H1 (cell line): ENCODE measurements at regions not wholly inside any gene's neighbourhood (a gene's known extent, or its start where the extent isn't known, plus 50 kb on each side); places are given as distances from the start of the nearest gene placed in this dataset.

Source experiments
- CTCF ChIA-PET: fragments of 300-600 bp; sonication (Branson Sonifier 250); formaldehyde crosslinking; loops from one replicate; lab custom pipeline; 2021; ENCODE audit not compliant: partially characterized antibody; lab: Charles Lee
- POLR2A ChIA-PET: fragments of 300-600 bp; sonication (Branson Sonifier 250); formaldehyde crosslinking; loops from one replicate; lab custom pipeline; 2021; ENCODE audit warnings: inconsistent platforms; ENCODE audit not compliant: partially characterized antibody; lab: Charles Lee
- DNase-seq, 2 experiments: peaks; one replicate each; pipeline versions ENCODE4 v3.0.0 to v3.0.0-alpha.2; 2010 to 2022; ENCODE audit warnings: low spot score in 2 of 2, low read depth in 1 of 2, mixed read lengths in 1 of 2
- FAIRE-seq: peaks from 2 replicates; lab custom pipeline; 2011; peaks lifted over from hg19 to GRCh38; lab: Jason Lieb, UNC
- H2AFZ ChIP-seq: 2 replicates; pipeline ENCODE4 v1.8.1; 2012; ENCODE audit warnings: low read length, inconsistent platforms
- H2AK5ac ChIP-seq: 2 replicates; pipeline ENCODE4 v1.6.1; 2013; ENCODE audit warnings: low read depth, low read length
- H2BK120ac ChIP-seq: replicated peaks from 2 replicates; pipeline ENCODE3; 2013; ENCODE audit warnings: low read depth, low read length, inconsistent platforms
- H2BK12ac ChIP-seq: 2 replicates; pipeline ENCODE4 v1.6.1; 2013; ENCODE audit warnings: low read depth, low read length
- H2BK15ac ChIP-seq: 2 replicates; pipeline ENCODE4 v1.6.1; 2013; ENCODE audit warnings: low read length
- H2BK20ac ChIP-seq: 2 replicates; pipeline ENCODE4 v1.6.1; 2013; ENCODE audit warnings: low read length
- H2BK5ac ChIP-seq: 2 replicates; pipeline ENCODE4 v1.6.1; 2013; ENCODE audit warnings: low read depth, low read length
- H3K14ac ChIP-seq: 2 replicates; pipeline ENCODE4 v1.6.1; 2013; ENCODE audit warnings: inconsistent platforms; ENCODE audit not compliant: insufficient read length
- H3K18ac ChIP-seq: 2 replicates; pipeline ENCODE4 v1.6.1; 2013; ENCODE audit warnings: low read length; ENCODE audit errors: extremely low read depth
- H3K23ac ChIP-seq: 2 replicates; pipeline ENCODE4 v1.6.1; 2013; ENCODE audit warnings: inconsistent platforms; ENCODE audit not compliant: insufficient read length
- H3K23me2 ChIP-seq: 2 replicates; pipeline ENCODE4 v1.6.1; 2013; ENCODE audit warnings: low read depth, low read length
- H3K27ac ChIP-seq: 2 replicates; pipeline ENCODE4 v1.6.1; 2011; ENCODE audit warnings: low read depth, low read length, inconsistent platforms
- H3K27me3 ChIP-seq, 4 experiments: replicated peaks in 1 of 4; 1 replicate in 1 of 4; 2 replicates in 3 of 4; pipeline versions ENCODE4 v1.6.1 to v1.8.1; 2011 to 2013; ENCODE audit warnings: low read length in 3 of 4, mild to moderate bottlenecking in 3 of 4, inconsistent platforms in 2 of 4, mixed read lengths in 2 of 4, moderate library complexity in 1 of 4; ENCODE audit not compliant: control insufficient read depth in 3 of 4, insufficient read depth in 3 of 4; ENCODE audit errors: extremely low read depth in 1 of 4
- H3K36me3 ChIP-seq, 4 experiments: 2 replicates each; pipeline versions ENCODE4 v1.6.1 to v1.8.1; 2011 to 2013; ENCODE audit warnings: mild to moderate bottlenecking in 4 of 4, low read length in 3 of 4, moderate library complexity in 2 of 4, control low read depth in 1 of 4, inconsistent platforms in 1 of 4; ENCODE audit not compliant: insufficient read depth in 4 of 4, control insufficient read depth in 2 of 4
- H3K4ac ChIP-seq: replicated peaks from 2 replicates; pipeline ENCODE3; 2013; ENCODE audit warnings: low read length, low read depth, mixed read lengths, inconsistent platforms; ENCODE audit not compliant: insufficient read length
- H3K4me1 ChIP-seq, 4 experiments: replicated peaks in 1 of 4; 1 replicate in 1 of 4; 2 replicates in 3 of 4; pipeline versions ENCODE4 v1.6.1 to v1.8.1; 2011 to 2013; ENCODE audit warnings: low read length in 3 of 4, inconsistent platforms in 2 of 4, mixed read lengths in 1 of 4; ENCODE audit not compliant: insufficient read depth in 4 of 4, control insufficient read depth in 3 of 4
- H3K4me2 ChIP-seq, 2 experiments: 2 replicates each; pipeline versions ENCODE4 v1.6.1 to v1.8.1; 2011 to 2013; ENCODE audit warnings: low read depth in 2 of 2, low read length in 2 of 2, control low read depth in 1 of 2, inconsistent platforms in 1 of 2, mild to moderate bottlenecking in 1 of 2; ENCODE audit not compliant: insufficient read depth in 1 of 2
- H3K4me3 ChIP-seq, 4 experiments: fragments of 200-600, 300-600 bp in 1 of 4; sonication (generic), shearing (Covaris generic), sonication (Bioruptor Twin) in 1 of 4; 2 replicates each; pipeline versions ENCODE4 v1.5.1 to v1.8.1; 2011 to 2016; ENCODE audit warnings: low read length in 4 of 4, low read depth in 3 of 4, control low read depth in 2 of 4, inconsistent platforms in 2 of 4, mild to moderate bottlenecking in 2 of 4, mixed read lengths in 1 of 4, moderate library complexity in 1 of 4; ENCODE audit not compliant: insufficient read depth in 2 of 4; ENCODE audit errors: extremely low read depth in 1 of 4
- H3K56ac ChIP-seq: replicated peaks from 2 replicates; pipeline ENCODE3; 2013; ENCODE audit warnings: low read depth, mild to moderate bottlenecking, mixed read lengths, low read length, inconsistent platforms; ENCODE audit not compliant: insufficient read length
- H3K79me1 ChIP-seq: 2 replicates; pipeline ENCODE4 v1.6.1; 2013; ENCODE audit warnings: low read depth, low read length, control low read depth
- H3K79me2 ChIP-seq, 2 experiments: 2 replicates each; pipeline versions ENCODE4 v1.6.1 to v1.8.1; 2012 to 2013; ENCODE audit warnings: low read length in 2 of 2, mild to moderate bottlenecking in 2 of 2, inconsistent platforms in 1 of 2; ENCODE audit not compliant: insufficient read depth in 2 of 2, control insufficient read depth in 1 of 2
- H3K9ac ChIP-seq, 4 experiments: replicated peaks in 1 of 4; 1 replicate in 1 of 4; 2 replicates in 3 of 4; pipeline versions ENCODE4 v1.6.1 to v1.8.1; 2011 to 2013; ENCODE audit warnings: low read depth in 3 of 4, low read length in 3 of 4, control low read depth in 2 of 4, mild to moderate bottlenecking in 2 of 4, moderate library complexity in 2 of 4, inconsistent platforms in 1 of 4; ENCODE audit errors: extremely low read depth in 1 of 4
- H3K9me3 ChIP-seq, 2 experiments: 2 replicates each; pipeline versions ENCODE4 v1.6.1 to v1.8.1; 2012 to 2013; ENCODE audit warnings: mild to moderate bottlenecking in 2 of 2, moderate library complexity in 2 of 2, control low read depth in 1 of 2, inconsistent platforms in 1 of 2, low read depth in 1 of 2, low read length in 1 of 2, mixed read lengths in 1 of 2; ENCODE audit not compliant: insufficient read depth in 2 of 2
- H4K20me1 ChIP-seq, 2 experiments: replicated peaks in 1 of 2; 2 replicates each; pipeline versions ENCODE3 to v1.8.1; 2011 to 2013; ENCODE audit warnings: inconsistent platforms in 2 of 2, low read length in 2 of 2, mild to moderate bottlenecking in 1 of 2; ENCODE audit not compliant: insufficient read depth in 2 of 2, control insufficient read depth in 1 of 2
- H4K5ac ChIP-seq: 2 replicates; pipeline ENCODE4 v1.6.1; 2013; ENCODE audit warnings: low read length, low read depth, mixed read lengths, inconsistent platforms; ENCODE audit not compliant: insufficient read length
- H4K8ac ChIP-seq: 2 replicates; pipeline ENCODE4 v1.8.0; 2013; ENCODE audit warnings: mild to moderate bottlenecking, moderate library complexity, low read length, inconsistent platforms; ENCODE audit not compliant: insufficient read depth; ENCODE audit errors: extremely low read depth
- H4K91ac ChIP-seq: replicated peaks from 2 replicates; pipeline ENCODE3; 2013; ENCODE audit warnings: low read length, mixed read lengths, inconsistent platforms; ENCODE audit not compliant: insufficient read length
- ASH2L ChIP-seq: fragments of 200-600, 300-600 bp; sonication (generic); IDR thresholded peaks from one replicate; pipeline ENCODE4 v1.7.1; 2017; ENCODE audit warnings: low read length
- FOSL1 ChIP-seq: IDR thresholded peaks from 2 replicates; pipeline ENCODE4 v1.6.1; 2011; ENCODE audit warnings: mild to moderate bottlenecking, low read depth, low read length, moderate library complexity; ENCODE audit not compliant: insufficient read depth
- JUND ChIP-seq: IDR thresholded peaks from 2 replicates; pipeline ENCODE4 v1.6.1; 2011; ENCODE audit warnings: mild to moderate bottlenecking, improper control_type of control experiment, low read length
- KDM5A ChIP-seq: fragments of 200-600 bp; IDR thresholded peaks from 2 replicates; pipeline ENCODE4 v1.7.1; 2012; ENCODE audit warnings: mild to moderate bottlenecking, low read length, inconsistent platforms, mixed read lengths
- SIRT6 ChIP-seq: IDR thresholded peaks from one replicate; pipeline ENCODE4 v1.7.1; 2012; ENCODE audit warnings: low read length, inconsistent platforms
- SP4 ChIP-seq: IDR thresholded peaks from 2 replicates; pipeline ENCODE4 v1.6.1; 2012; ENCODE audit warnings: low read length, inconsistent platforms
- WGBS, 2 experiments: shearing (Covaris generic) in 1 of 2; methylation state at CpG; one replicate each; pipeline versions ENCODE4 v1.1.6 to v1.1.7; 2013 to 2015; ENCODE audit warnings: low lambda C conversion rate in 2 of 2, mixed read lengths in 2 of 2, inconsistent platforms in 1 of 2, low coverage in 1 of 2, missing lambda C conversion rate in 1 of 2; ENCODE audit not compliant: insufficient replicate concordance in 2 of 2, insufficient coverage in 1 of 2, insufficient read length in 1 of 2; ENCODE audit errors: extremely low coverage in 1 of 2, missing lambda C conversion rate in 1 of 2; 5-methylcytosine and 5-hydroxymethylcytosine counted together

DNA sequence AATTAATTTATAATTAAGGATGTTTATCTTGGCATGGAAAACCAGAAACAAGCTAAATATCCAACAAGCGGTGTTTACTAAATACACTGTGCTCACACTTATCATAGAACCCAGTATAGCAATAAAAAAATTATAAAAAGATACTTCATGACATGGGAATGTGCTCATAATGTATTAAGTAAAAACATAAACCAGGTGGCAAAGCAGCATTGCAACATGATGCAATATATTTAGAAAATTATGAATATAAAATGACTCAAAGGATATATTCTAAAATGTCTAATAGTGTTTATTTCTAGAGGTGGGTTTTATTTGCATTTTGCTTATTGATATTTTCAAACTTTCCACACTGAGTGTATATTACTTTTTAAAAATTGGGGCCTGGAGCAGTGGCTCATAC is 84.4 kb upstream of the ATL2 start:
- DNase-seq (no peak), FAIRE-seq (no peak)
- Histone ChIP-seq H4K91ac (no peak overlapping the region), H3K23me2 (no peaks in the 10 kb centered on the region), H3K4me3 (no peak overlapping the region), H2AK5ac (no peak overlapping the region), H2BK5ac (no peak overlapping the region), H2BK12ac (no peak overlapping the region), H4K8ac (no peak overlapping the region), H4K5ac (no peak overlapping the region), H3K4ac (no peak overlapping the region), H3K27ac (no peak overlapping the region), H4K20me1 (no peaks in the 10 kb centered on the region), H3K4me2 (no peak overlapping the region), H2AFZ (no peak overlapping the region), H3K79me2 (no peaks in the 10 kb centered on the region), H2BK120ac (no peak overlapping the region), H2BK20ac (no peak overlapping the region), H2BK15ac (no peak overlapping the region), H3K36me3 (no peaks in the 10 kb centered on the region), H3K23ac (no peak overlapping the region), H3K18ac (no peak overlapping the region), H3K14ac (no peak overlapping the region), H3K27me3 (no peaks in the 10 kb centered on the region), H3K9ac (no peak overlapping the region), H3K9me3 (no peaks in the 10 kb centered on the region), H3K4me1 (no peaks in the 10 kb centered on the region), H3K79me1 (no peaks in the 10 kb centered on the region), H3K56ac (no peak overlapping the region)
- ChIA-PET POLR2A (interaction anchor here (0.8 kb wide), 1 partner anchor 83 kb away, joined by 3 read pairs; no protein-coding TSS in a partner anchor), CTCF (interaction anchor here (0.7 to 1.4 kb wide), 5 partner anchors 10 to 924 kb away, joined by 3 to 7 read pairs (median 4); no protein-coding TSS in a partner anchor)
- no peak for TF ChIP-seq ASH2L
- no peak for TF ChIP-seq KDM5A
- no peak for TF ChIP-seq FOSL1
- TF ChIP-seq SP4, result no peak
- TF ChIP-seq JUND, result no peak
- no peak for TF ChIP-seq SIRT6
- 91% methylated on average over 1 of the region's 1 CpG; no CpG with 5 or more reads in 1 of the 2 experiments for WGBS, 2 experiments
